GM12878 (cell line): ENCODE measurements at regions not wholly inside any gene's neighbourhood (a gene's known extent, or its start where the extent isn't known, plus 50 kb on each side); places are given as distances from the start of the nearest gene placed in this dataset.

Source experiments
- ATAC-seq: fragments of 200-7000 bp; cut with Tn5 transposase; 3 replicates; pipeline ENCODE4 v1.9.1; 2020; ENCODE audit warnings: mild to moderate bottlenecking, moderate library complexity
- BruUV-seq: library from RNA; stranded (reverse); fragments of 400-500 nt; replicated peaks from 2 replicates; lab custom pipeline; 2021; lab: Mats Ljungman, UMichigan
- CTCF ChIA-PET: fragments of 300-600 bp; sonication (Branson Sonifier 250); formaldehyde crosslinking; extraction: SDS; loops from one replicate; lab custom pipeline; 2021; ENCODE audit warnings: inconsistent platforms; lab: Yijun Ruan, JAX
- POLR2A ChIA-PET: fragments of 350-600 bp; formaldehyde crosslinking; extraction: SDS; loops from one replicate; lab custom pipeline; 2021; ENCODE audit warnings: inconsistent platforms; lab: Charles Lee
- RAD21 ChIA-PET: fragments of 300-600 bp; sonication (Branson Sonifier 250); formaldehyde crosslinking; loops from one replicate; lab custom pipeline; 2023; ENCODE audit warnings: antibody characterized with exemption; ENCODE audit not compliant: unreplicated experiment; lab: Charles Lee
- SMC1A ChIA-PET: fragments of 300-600 bp; sonication (Branson Sonifier 250); formaldehyde crosslinking; loops from one replicate; lab custom pipeline; 2023; ENCODE audit not compliant: unreplicated experiment, uncharacterized antibody; lab: Charles Lee
- DNase-seq: peaks from one replicate; pipeline ENCODE4 v3.0.0-alpha.2; 2011; ENCODE audit warnings: low read depth, low spot score
- FAIRE-seq: peaks from 3 replicates; lab custom pipeline; 2011; peaks lifted over from hg19 to GRCh38; lab: Jason Lieb, UNC
- H2AFZ ChIP-seq: 2 replicates; pipeline ENCODE4 v1.6.0; 2011; ENCODE audit warnings: low read depth, low read length, control low read depth; ENCODE audit not compliant: control insufficient read depth
- H3K27ac ChIP-seq: 2 replicates; pipeline ENCODE4 v1.5.1; 2011; ENCODE audit warnings: control low read depth; ENCODE audit not compliant: control insufficient read depth, insufficient read depth
- H3K27me3 ChIP-seq, 2 experiments: replicated peaks in 1 of 2; 2 replicates each; pipeline versions ENCODE4 v1.6.0 to v1.6.1; 2011; ENCODE audit warnings: low read length in 1 of 2; ENCODE audit not compliant: control insufficient read depth in 2 of 2, insufficient read depth in 2 of 2
- H3K36me3 ChIP-seq, 2 experiments: 2 replicates each; pipeline ENCODE4 v1.5.1; 2011; ENCODE audit warnings: low read length in 1 of 2; ENCODE audit not compliant: control insufficient read depth in 2 of 2, insufficient read depth in 2 of 2
- H3K4me1 ChIP-seq: 2 replicates; pipeline ENCODE4 v1.6.1; 2011; ENCODE audit warnings: mild to moderate bottlenecking, low read length, moderate library complexity, mixed read lengths; ENCODE audit not compliant: control insufficient read depth, insufficient read depth
- H3K4me2 ChIP-seq: 2 replicates; pipeline ENCODE4 v1.6.0; 2011; ENCODE audit warnings: control low read depth; ENCODE audit not compliant: control insufficient read depth, insufficient read depth
- H3K4me3 ChIP-seq: fragments of 200-600 bp; sonication (generic); 2 replicates; pipeline ENCODE4 v1.5.1; 2016
- H3K79me2 ChIP-seq: 2 replicates; pipeline ENCODE4 v1.6.0; 2011; ENCODE audit warnings: low read length; ENCODE audit not compliant: control insufficient read depth, insufficient read depth
- H3K9ac ChIP-seq: 2 replicates; pipeline ENCODE4 v1.8.0; 2011; ENCODE audit warnings: low read length, control low read depth, mixed read lengths; ENCODE audit not compliant: control insufficient read depth, insufficient read depth
- H3K9me3 ChIP-seq: replicated peaks from 3 replicates; pipeline ENCODE4 v1.5.1; 2011; ENCODE audit warnings: mild to moderate bottlenecking, low read length; ENCODE audit not compliant: control insufficient read depth, insufficient read depth
- H4K20me1 ChIP-seq: 2 replicates; pipeline ENCODE4 v1.6.0; 2011; ENCODE audit not compliant: control insufficient read depth, insufficient read depth
- ATF2 ChIP-seq: IDR thresholded peaks from 2 replicates; pipeline ENCODE4 v1.6.1; 2012; ENCODE audit warnings: low read length, inconsistent platforms
- CEBPB ChIP-seq, 2 experiments: fragments of 150-350 bp in 1 of 2; IDR thresholded peaks; 2 replicates each; pipeline ENCODE4 v1.6.1; 2012 to 2014; ENCODE audit warnings: low read depth in 2 of 2, low read length in 2 of 2, borderline replicate concordance in 1 of 2, inconsistent platforms in 1 of 2
- CHD4 ChIP-seq: fragments of 200-600 bp; sonication (generic); IDR thresholded peaks from 2 replicates; pipeline ENCODE4 v1.6.1; 2016; ENCODE audit warnings: mild to moderate bottlenecking
- CUX1 ChIP-seq: IDR thresholded peaks from 2 replicates; pipeline ENCODE4 v1.6.1; 2012; ENCODE audit warnings: improper control_type of control experiment, low read depth, low read length; ENCODE audit not compliant: insufficient replicate concordance
- DPF2 ChIP-seq: fragments of 450-650 bp; IDR thresholded peaks from 2 replicates; pipeline ENCODE4 v1.6.1; 2017; ENCODE audit warnings: mild to moderate bottlenecking
- EZH2 ChIP-seq: IDR thresholded peaks from 2 replicates; pipeline ENCODE4 v1.6.1; 2012; ENCODE audit warnings: low read depth, mild to moderate bottlenecking, control low read depth, inconsistent platforms, low read length, borderline replicate concordance; ENCODE audit not compliant: control insufficient read depth
- FOXM1 ChIP-seq: IDR thresholded peaks from 2 replicates; pipeline ENCODE4 v1.6.1; 2012; ENCODE audit warnings: low read depth, mild to moderate bottlenecking, inconsistent platforms, low read length, moderate library complexity
- GABPA ChIP-seq: IDR thresholded peaks from 2 replicates; pipeline ENCODE4 v1.6.1; 2014; ENCODE audit warnings: antibody characterized with exemption, low read depth, mild to moderate bottlenecking, inconsistent platforms
- GATAD2B ChIP-seq: fragments of 450-650 bp; conservative IDR thresholded peaks from 2 replicates; pipeline ENCODE4 v1.6.1; 2017; ENCODE audit warnings: low read depth, mild to moderate bottlenecking, moderate library complexity
- MYB ChIP-seq: fragments of 150-350 bp; IDR thresholded peaks from 2 replicates; pipeline ENCODE4 v1.6.1; 2014; ENCODE audit warnings: mild to moderate bottlenecking, low read depth, low read length, borderline replicate concordance
- MYC ChIP-seq: IDR thresholded peaks from 2 replicates; pipeline ENCODE4 v1.6.1; 2011; ENCODE audit warnings: mild to moderate bottlenecking, low read length, moderate library complexity, inconsistent platforms; ENCODE audit not compliant: insufficient read depth, insufficient replicate concordance, insufficient read length, severe bottlenecking
- PRDM15 ChIP-seq: fragments of 450-650 bp; formaldehyde crosslinking; IDR thresholded peaks from 2 replicates; pipeline ENCODE4 v1.4.0; 2020; ENCODE audit warnings: mild to moderate bottlenecking, moderate library complexity
- STAT3 ChIP-seq: IDR thresholded peaks from 2 replicates; pipeline ENCODE4 v1.6.1; 2011; ENCODE audit warnings: low read depth, low read length, improper control_type of control experiment
- WGBS: methylation state at CpG from one replicate; pipeline ENCODE4 v1.1.6; 2016; ENCODE audit warnings: low lambda C conversion rate; ENCODE audit not compliant: insufficient replicate concordance, insufficient coverage; ENCODE audit errors: missing lambda C conversion rate; 5-methylcytosine and 5-hydroxymethylcytosine counted together
- in situ Hi-C: fragments of 300-500 bp; cut with MboI; formaldehyde crosslinking; loops from 9 replicates; pipeline ENCODE4 v1.14.3; 2018; ENCODE audit warnings: mixed read lengths
- intact Hi-C: fragments of 100-400 bp; cut with micrococcal nuclease; formaldehyde crosslinking; loops from one replicate; pipeline ENCODE4 v1.14.2; 2022; ENCODE audit not compliant: unreplicated experiment

GRCh38 chr17:74012465-74012864 lies 191.0 kb upstream of the RPL38 start (continued):
- no peak for TF ChIP-seq CUX1

GRCh38 chr17:74015316-74015715 lies 188.2 kb upstream of the RPL38 start:
- no peak overlapping the region for H3K9ac ChIP-seq
- no peak for ATAC-seq
- ChIA-PET SMC1A (no interaction called here), CTCF (no interaction called here), POLR2A (no interaction called here), RAD21 (no interaction called here)
- 18% methylated on average over 5 of the region's 5 CpGs for WGBS
- no peak overlapping the region for H3K4me2 ChIP-seq
- H3K79me2 ChIP-seq = no peaks in the 10 kb centered on the region
- in situ Hi-C loops (no loop called here), intact Hi-C loops (no loop called here)
- DNase-seq = no peak
- H3K36me3 ChIP-seq = no peaks in the 10 kb centered on the region
- no peaks in the 10 kb centered on the region for H3K4me1 ChIP-seq
- no peak overlapping the region for H2AFZ ChIP-seq
- H3K4me3 ChIP-seq = no peak overlapping the region
- no TSS peak for BruUV-seq
- H4K20me1 ChIP-seq = no peaks in the 10 kb centered on the region
- no peak for FAIRE-seq
- no peak overlapping the region for H3K27ac ChIP-seq
- H3K27me3 ChIP-seq = peaks cover 3 to 7% of the 10 kb centered on the region in 2 experiments
- H3K9me3 ChIP-seq = no peaks in the 10 kb centered on the region
- TF ChIP-seq ATF2 = no peak
- TF ChIP-seq EZH2 = no peak
- TF ChIP-seq MYC = no peak
- no peak for TF ChIP-seq DPF2
- TF ChIP-seq PRDM15 = no peak
- no peak for TF ChIP-seq GATAD2B
- no peak for TF ChIP-seq CHD4
- no peak for TF ChIP-seq CEBPB (IDR thresholded peaks at IDR 0.05; ENCODE audit: borderline replicate concordance in 1 of 2, low read depth in 2 of 2, low read length in 2 of 2)
- no peak for TF ChIP-seq MYB
- no peak for TF ChIP-seq GABPA
- TF ChIP-seq FOXM1 = no peak
- no peak for TF ChIP-seq STAT3
